Inferior parietal cortex (tissue), 1 donor: ENCODE measurements at regions not wholly inside any gene's neighbourhood (a gene's known extent, or its start where the extent isn't known, plus 50 kb on each side); places are given as distances from the start of the nearest gene placed in this dataset.
"Not testable (repeated sequence)": the region's sequence is repeated elsewhere in the genome, so short reads cannot be mapped to it uniquely, and the experiment has no call there.

ENCODE experiments used
- DNase-seq: peaks from one replicate; pipeline ENCODE4 v3.0.0-alpha.2; 2016; ENCODE audit errors: extremely low spot score

DNA sequence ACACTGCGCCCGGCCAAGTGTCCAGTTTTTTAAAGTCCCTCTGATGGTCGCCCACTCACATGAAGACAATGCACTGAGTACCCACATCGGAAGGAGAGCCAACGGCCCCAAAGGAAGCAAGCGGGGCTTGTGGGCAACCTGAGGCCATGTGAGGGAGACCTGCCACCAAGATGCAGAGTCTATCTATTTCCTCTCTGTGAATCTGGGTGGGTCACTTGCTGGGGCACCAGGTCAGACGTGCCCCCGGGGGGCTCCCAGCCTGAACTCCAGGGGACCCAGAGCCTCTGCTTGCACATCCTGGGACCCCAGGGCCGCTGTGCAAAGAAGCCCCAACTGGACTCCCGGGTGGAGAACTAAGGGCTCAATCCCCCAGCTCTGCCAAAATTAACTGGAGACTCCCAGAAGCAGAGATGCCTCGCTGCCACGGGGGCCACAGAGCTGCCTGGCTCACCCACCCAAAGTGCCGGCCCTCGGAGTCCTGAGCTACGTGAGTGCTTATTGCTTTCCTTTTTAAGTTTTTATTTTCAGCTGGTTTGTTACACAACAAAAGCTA is 106.4 kb downstream of the BRD1 start:
- no peak for DNase-seq

DNA sequence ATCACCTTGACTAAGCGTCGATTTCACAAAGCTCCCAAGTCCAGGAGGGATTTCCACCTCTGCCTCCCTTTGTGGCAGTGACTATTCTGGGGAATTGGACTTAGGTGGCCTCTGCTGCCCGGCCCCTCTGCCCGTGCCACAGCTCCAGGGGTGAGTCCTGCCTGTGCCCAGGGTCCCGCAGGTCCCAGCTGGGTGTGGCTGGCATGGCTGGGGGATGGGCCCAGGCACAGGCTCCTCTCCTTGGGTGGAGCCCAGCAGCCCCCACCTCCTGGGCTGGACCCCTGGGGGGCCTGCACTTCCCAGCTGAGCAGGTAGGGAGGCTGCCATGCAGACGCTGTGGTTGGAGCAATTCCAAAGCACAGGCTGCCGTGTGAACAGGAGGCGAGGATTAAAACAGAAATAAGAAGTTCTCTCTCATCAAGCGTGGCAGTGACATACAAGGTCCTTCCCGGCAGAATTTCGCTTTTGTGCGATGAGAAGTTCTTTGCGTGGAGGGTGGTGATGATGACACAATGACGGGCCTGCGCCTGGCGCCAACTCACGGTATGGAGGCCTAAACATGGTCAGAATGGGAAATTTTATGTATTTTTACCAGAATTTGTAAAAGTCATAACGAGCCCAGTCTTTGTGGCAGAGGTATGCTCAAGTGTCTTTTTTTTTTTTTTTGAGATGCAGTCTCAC is 107.3 kb downstream of the BRD1 start:
- DNase-seq = no peak

DNA sequence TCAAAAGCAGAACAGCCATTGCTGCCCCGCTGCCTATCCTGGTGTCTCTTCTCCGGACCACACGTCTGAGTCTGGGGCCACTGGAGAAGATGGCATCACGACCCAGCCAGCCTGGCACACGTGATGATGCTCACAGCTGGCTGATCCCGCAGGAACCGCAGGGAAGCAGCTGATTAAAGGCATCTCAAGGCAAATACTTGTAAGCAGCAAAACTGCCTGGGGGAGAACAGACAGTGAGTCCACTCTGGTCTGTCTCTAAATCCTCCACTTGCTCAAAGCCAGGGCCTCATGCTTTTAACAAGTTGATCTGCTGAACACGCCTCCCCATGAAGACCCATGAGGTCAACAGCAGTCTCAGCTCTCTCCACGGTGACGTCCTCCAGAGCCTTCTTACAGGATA is 108.6 kb downstream of the BRD1 start:
- DNase-seq = no peak

DNA sequence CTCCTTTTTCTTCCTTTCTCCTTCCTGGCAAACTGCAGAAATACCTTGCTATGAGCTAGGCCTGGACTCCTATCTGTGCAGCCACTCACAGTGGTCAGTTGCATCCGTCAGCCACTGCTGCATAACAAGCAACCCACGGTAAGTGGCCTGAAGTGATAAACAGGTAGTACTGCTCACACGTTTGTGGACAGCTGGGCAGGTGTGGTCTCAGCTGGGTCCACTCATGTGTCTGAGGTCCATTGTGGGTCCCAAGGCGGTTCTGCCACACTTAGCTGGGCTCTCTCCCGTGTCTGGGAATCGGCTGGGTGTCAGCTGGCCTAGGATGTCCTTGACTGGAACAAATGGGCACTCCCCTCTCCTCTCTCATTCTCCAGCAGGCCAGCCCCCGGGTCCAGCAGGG is 109.3 kb downstream of the BRD1 start:
- DNase-seq = no peak

DNA sequence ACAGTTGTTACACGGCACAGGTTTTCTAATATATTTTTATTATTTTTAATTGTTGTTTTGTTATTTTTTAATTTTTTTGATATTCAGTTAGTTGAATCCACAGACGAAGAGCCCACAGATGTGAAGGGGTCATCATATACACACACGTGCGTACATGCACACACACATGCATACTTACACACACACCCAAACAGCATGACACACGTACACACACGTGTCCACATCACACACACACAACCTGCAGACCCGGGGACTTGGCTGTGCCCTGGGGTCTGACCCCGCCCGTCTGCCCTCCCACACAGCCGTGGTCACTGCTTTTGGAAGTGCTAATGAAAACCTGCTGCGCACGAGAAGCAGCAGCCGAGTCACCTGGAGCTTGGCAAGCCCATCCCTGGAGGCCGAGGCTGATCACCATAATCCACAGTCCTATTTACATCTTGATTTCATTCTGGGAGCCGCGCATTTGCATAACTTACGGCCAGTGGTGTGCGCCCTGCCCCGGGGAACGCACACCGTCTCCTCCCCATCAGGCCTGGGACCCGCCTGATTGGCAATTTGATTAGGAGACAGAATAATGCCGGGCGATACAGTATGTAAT is 110.3 kb downstream of the BRD1 start:
- no peak for DNase-seq

DNA sequence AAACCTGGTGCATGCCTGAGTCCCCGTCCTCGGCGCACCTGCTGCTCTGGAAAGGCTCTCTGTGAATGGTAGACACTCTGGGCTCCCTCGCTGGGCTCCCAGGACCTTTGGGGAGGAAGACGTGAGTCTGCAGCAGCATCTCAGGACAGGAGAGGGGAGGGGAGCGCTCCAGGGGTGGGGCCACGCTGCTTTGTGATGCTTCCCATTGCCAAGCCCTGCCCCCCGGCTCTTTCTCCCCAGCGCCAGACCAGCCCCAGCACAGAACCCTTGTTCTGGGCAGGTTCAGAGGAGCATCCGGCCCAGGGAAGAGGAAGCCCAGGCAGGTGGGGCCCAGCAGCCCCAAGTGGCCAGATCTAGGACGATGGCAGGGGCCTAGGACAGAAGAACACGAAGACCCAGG is 111.2 kb downstream of the BRD1 start:
- DNase-seq = no peak

DNA sequence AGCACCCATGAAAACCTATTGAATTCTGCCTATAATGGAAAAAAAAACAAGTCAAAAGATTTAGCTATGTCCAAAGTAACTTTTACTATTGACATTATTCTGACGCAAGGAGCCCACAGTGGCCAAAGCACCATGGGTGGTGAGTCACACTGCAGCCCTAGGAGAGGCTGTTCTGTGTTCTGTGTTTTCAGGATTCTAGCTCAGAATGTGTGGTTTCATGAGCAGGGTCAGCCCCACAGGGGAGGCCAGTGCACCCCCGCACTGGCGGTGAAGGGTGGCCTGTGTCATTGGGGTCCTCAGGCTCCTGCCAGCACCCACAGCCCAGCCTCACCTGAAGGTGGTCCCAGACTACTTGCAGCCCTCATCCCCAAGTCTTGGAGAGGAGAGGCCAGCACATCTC is 112.2 kb downstream of the BRD1 start:
- no peak for DNase-seq

DNA sequence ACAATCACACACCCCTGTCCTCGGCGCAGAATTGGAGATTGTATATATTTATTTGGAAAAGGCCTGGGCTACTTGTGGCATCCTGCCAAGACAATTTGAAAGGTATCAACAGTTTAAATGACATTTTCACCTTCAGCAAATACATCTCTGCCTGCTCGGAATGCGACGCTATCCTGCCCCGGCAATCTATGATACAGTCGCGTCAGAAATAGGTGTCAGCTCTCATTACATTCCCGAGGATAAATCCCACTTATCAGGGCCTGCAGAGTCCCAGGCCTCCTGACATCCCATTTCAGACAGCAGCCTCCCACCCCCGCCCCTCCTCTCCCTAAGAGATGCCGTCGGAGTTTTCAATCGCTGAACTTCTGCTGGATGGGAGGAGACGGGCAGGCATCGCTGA is 114.7 kb downstream of the BRD1 start:
- DNase-seq = no peak

DNA sequence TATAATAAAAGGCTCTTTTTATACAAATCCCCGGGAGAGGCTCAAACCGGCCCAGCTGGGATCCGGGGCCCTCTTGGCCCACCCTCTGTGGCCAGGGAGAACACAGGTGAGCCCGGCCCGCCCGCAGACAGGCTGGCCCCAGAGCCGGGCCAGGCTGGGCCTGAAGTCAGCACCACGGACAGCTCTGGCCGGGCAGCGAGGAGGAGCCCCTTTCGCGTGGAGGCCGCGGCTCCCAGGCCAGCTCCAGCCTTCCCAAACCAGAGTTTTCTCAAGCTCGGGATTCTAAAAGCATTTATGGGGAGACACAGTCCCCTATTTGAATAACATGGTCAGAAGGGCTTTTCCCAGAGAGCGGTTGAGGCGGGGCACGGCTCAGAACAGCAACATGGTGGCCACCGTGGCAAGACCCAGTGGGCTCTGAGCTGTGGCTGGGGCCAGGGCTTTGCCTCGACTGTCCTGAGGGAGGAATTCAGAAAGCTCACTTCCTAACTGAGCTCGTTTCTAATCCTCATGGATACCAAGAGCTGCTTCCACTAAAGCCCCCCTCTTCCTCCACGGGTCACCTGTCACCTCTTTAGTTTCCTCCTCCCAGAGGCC is 115.4 kb downstream of the BRD1 start:
- no peak for DNase-seq

DNA sequence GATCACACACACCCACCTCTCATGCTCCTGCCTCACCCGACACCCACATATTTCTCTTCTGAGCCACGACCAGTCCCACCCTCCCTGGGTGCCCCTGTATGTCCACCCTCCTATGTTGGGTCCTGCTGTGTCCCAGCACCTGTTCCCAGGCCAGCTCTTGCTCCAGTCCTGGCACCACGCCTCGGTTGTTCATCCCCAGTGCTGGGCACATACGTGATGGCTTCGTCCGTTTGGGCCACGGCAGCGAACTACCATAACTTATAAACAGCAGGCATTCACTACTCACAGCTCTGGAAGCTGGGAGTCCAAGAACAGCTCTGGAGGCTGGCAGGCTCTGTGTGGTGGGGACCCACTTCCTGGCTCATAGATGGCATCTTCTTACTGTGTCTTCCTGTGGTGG is 116.9 kb downstream of the BRD1 start:
- DNase-seq = no peak

DNA sequence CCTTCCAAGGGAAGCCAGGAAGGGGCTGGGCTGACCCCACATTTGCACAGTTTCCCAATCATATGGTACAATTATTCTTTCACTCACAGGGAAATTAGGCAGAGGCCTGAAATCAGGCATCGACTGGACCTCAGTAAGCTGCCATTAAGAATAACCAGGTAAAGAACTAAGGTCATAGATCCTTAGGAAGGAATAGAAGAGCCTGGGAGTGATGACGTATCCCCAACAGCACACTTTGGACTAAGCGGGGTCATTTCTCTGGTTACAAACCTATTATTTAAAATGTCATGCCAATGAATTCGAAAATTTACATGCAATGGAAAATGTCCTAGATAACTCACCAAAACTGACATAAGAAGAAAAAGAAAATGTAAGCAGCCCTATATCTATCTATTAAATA is 118.2 kb downstream of the BRD1 start:
- no peak for DNase-seq

DNA sequence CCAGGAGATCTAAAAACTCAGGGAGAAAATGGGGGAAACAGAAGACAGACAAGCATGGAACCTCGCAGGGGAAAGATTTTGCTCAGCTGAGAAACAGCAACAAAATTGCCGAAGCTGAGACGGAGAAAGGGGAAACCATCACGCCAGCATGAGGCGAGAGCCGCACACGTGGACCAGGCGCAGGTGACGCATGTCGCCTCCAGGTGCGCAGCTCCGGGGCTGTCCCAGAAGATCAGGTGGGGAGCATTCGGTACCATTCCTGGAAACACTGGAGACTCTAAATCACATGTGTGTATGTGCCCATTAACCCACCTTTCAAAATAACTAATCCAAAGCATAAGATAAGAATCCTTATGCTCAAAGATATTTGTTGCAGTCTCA is 121.7 kb downstream of the BRD1 start:
- DNase-seq = no peak

DNA sequence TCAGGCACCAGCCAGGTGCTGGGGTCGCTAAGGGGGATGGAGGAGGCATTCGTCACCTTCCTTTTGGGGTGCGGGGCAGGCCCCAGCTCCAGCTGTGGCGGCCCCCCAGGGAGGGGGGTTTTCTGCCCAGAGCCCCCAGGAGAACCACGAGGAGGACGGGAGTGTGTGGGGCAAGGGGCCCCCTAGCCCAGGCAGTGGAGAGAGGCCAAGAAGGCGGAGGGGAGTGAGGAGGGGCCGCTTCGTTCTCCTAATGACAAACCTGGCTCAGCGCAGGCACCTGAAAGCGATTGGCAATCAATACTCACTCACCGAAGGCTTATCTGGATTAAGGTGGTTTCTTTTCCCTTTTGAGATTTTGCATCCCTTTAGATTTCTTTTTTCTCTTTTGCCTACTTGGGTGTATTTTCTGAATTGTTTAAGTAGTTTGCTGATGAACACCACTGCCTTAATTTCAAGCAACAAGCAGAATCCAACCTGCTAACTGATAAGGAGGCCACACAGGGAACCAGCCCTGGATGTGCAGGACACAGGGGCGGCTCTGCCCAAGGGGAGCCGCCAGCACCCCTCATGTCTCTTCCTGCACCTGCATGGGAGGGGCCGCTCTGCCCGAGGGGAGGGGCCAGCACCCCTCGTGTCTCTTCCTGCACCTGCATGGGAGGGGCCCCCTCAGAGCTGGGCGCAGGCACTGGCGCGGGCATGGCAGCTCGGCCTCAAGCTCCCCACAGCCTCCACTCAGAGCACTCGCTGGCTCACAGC is 122.3 kb downstream of the BRD1 start:
- DNase-seq = no peak

DNA sequence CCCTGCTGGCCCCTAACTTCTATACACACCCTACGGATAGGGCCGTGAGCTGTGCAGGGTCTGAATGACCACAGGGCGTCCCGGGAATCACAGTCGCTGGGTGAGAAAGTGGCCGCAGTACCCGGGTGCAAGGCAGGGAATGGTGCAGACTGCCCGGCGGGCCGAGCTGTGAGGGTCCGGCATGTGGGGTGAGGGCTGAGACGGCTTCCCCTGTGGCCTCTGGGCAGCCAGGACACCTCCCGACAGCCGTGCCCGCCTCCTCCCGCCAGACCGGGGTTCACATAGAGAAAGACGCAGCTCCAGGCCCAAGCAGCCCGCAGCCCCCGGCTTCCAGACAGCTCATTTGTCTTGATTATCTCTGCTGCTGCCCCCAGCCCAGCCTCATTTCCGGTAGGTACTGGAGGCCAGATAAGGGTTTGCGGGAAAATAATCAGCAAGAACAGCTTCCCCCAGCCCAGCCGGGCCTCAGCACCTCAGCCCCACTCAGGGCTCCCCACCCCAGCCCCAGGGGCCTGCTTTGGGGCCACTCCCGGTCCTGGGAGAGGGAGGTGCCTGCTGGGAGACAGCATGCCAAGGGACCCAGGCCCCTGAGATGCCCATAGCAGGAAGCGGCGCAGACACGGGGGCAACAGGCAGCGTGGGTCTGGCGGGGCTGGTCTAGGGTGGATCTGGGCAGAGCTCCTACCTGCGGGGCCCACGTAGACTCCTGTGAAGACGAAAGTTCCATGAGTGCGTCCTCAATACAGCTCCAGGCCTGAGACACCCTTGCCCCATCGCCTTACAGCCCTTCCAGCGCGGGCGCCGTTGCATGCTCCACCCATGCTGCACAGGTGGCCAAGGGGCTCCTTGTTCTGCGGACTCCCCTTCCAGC is 123.1 kb downstream of the BRD1 start:
- no peak for DNase-seq

DNA sequence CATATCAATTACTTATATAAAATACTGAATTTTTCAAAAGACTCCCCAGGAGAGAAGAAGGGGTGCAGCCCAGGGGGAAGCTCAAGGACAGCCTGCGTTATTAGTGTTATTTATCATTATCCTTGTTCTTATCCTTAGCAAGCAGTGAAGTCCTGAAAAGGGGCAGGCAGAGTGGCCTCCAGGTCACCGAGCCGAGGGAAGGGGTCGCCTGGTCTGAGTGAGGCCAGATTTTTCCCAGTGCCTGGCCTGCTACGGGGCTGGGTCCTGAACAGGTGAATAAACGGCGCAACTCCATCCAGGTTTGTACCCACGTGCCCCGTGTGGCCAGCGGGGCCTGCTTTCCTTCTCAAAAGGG is 123.7 kb downstream of the BRD1 start:
- DNase-seq = no peak

DNA sequence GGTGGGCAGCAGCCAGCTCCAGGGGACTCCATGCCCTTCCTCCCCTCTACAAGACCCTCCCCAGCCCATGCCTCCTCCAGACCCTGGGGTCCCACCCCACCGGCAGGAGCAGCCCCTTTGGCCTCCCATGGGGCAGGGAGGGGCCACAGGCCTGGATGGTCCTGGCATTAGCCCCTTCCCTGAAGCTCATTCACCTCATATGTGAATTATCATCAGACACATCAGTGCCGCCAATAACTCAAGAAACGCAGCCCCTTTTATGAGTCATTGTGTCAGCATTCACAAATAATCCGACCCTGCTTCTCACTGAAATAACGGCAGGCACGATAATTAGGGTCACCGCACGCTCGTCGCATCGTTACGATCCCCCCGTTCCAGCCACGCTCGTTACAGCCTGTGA is 124.2 kb downstream of the BRD1 start:
- no peak for DNase-seq

DNA sequence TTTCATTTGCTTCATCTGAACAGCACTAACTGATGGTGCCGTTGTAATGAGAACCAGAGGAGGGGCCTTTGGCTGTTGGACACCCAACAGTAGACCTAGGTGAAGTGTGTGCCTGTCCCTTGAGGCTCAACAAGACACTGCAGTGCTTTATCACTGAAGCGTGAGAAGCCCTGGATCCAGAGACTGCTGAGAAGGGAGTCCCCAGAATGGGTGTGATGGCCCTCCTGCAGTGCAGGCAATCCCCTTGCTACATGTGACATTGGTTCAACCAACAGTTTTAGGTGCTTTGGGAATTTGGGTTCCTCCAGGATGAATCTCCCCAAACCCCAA is 125.6 kb downstream of the BRD1 start:
- no peak for DNase-seq

DNA sequence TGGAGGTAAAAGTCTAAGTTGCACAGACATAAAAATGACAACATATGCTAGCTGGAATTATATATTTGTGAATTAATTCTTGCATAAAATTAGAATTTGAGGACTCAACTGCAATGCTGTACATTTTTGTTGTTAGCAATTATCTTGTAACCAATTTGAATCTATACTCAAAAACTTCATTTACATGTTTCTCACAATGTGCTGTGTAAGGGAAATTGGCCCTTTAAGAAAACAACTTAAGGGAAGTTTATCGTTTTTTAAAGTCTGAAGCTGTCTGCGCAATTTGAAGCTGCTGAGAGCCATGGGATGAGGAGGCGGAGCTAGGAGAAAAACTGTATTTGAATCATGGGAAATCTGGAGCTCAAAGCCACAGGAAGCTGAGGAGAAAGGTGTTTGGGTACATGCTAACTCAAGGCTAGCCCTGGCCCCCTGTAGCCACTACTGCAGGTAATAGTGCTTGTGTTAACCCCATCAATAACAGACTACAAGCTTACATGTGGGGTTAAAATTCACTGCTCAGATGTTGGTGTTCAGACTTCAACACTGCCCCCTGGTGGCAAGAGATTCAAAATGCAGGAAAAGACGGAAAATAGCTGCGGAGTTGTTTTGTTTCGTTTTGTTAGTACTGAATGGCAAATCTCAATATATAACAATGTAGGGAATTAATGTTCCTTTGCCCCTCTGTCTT is 126.1 kb downstream of the BRD1 start:
- DNase-seq = no peak

DNA sequence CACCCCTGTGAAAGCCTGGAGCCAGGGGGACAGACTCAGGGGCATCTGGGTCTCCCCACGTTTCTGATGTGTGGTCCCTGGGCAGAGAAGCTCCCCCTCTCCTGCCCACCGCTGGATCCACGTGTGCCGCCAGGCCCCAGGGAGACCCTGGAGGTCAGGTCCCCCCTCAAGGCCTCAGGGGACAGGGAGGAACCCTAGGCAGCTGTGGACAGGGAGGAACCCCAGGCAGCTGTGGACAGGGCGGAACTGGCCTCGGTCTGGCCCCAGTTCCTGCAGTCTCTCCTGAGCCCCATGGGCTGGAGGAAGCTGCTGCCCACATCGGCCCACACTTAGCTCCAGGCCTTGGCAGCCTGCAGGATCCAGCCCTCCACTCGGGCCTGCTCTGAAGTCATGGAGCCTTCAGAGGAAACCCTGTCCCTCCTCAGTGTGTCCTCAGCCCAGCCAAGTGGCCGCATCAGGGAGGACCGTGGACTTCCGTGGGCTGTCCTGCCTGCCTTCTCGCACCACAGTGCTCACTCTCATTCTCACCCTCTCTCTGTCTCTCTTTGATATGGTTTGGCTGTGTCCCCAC is 127.7 kb downstream of the BRD1 start:
- no peak for DNase-seq

DNA sequence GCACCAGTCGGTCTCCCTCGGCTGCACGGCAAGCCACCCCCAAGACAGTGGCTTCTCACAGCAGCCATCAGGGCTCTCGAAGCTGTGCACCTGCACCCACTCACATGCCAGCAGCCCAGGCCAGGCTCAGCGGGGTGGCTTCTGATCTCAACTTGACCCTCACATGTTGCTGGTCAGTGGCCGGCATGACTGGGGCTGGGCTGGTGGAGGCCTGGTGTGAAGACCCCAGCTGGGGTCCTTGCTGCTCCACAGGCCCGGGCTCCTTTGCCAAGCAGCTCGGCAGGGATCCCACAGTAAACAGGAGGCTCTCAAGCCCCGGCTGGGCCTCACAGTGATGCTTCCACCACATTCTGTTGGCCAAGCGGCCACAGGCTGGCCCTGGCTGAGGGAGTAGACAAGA is 128.2 kb downstream of the BRD1 start:
- DNase-seq = no peak

DNA sequence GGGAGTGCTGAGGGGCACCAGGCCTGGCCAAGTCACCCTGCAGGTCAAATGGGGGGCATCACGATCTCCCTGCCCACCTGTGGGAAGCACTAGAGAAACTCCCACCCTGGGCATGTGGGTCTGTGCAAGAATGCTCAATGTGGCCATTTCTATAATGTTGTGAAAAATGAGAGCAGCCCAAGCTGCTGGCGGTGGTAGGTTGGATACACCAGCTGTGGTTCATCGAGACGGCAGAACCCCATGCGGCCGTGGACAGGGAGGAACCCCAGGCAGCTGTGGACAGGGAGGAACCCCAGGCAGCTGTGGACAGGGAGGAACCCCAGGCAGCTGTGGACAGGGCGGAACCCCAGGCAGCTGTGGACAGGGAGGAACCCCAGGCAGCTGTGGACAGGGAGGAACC is 129.1 kb downstream of the BRD1 start:
- DNase-seq = not testable (repeated sequence)
